Stimulated activated CD4-positive, alpha-beta T cell treated with anti-CD3 and anti-CD28 coated beads, TNF-alpha, amount 100 ng/mL, for 48 hours (primary cell): ENCODE measurements at regions not wholly inside any gene's neighbourhood (a gene's known extent, or its start where the extent isn't known, plus 50 kb on each side); places are given as distances from the start of the nearest gene placed in this dataset.
"Not testable (repeated sequence)": the region's sequence is repeated elsewhere in the genome, so short reads cannot be mapped to it uniquely, and the experiment has no call there.

ENCODE experiments used
- DNase-seq, 3 donors: peaks; one replicate each; pipeline ENCODE4 v3.0.0-alpha.2; 2020; ENCODE audit warnings: low read depth in 3 of 3

DNA sequence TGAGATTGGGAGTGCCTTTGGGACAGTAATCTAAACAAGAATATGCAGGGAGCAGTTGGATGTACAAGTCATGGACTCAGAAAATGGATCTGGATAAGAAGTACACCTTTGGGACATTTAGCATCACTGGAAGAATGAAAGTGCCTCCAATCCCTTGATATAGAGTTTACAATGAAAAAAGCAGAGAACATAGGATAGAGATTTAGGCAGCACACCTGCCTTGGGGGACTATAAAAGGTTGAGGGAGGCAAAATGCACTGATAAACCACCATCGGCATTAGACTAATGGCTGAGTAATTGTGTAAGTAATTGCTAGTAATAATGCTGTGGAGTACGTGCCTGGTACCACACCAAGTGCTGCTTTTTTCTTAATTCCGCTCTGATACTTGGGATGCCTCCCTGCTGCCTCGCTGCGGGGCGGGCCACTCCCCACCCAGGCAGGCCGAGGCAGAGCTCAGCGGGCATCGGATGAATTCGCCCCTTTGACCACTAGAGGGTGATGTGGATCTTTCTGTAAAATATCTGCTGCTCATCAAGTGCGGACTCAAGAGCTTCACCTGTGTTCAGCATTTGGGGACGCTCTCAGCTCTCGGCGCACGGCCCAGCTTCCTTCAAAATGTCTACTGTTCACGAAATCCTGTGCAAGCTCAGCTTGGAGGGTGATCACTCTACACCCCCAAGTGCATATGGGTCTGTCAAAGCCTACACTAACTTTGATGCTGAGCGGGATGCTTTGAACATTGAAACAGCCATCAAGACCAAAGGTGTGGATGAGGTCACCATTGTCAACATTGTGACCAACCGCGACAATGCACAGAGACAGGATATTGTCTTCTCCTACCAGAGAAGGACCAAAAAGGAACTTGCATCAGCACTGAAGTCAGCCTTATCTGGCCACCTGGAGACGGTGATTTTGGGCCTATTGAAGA is 99.9 kb downstream of the ANKRD18B start:
- peak; percentile 42 to 54 (median 46) for DNase-seq

DNA sequence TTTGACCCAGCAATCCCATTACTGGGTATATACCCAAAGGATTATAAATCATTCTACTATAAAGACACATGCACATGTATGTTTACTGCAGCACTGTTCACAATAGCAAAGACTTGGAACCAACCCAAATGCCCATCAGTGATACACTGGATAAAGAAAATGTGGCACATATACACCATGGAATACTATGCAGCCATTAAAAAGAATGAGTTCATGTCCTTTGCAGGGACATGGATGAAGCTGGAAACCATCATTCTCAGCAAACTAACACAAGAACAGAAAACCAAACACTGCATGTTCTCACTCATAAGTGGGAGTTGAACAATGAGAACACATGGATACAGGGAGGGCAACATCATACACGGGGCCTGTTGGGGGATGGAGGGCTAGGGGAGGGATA is 104.3 kb downstream of the ANKRD18B start:
- not testable (repeated sequence) for DNase-seq

DNA sequence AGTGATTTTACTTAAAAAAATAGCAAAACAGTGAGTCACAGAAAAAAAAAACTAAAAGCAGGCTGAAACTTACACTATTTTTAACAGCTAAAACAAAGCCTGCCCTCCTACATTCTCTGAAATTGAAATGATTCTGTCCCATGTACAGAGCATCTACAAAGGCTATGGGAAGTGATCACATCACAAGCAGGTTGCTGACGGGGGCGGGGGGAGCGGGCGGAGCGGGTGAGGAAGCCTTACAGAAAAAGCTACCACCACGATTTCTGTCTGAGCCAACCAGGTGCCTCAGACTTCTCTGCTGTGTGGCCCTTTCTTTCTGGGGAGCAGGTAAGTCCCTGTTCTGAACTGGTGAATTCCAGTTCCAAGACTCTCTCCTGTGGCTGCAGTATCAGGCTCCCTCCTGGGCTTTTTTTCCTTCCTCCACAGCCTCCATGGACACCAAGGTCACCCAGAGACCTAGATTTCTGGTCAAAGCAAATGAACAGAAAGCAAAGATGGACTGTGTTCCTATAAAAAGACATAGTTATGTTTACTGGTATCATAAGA is 104.9 kb downstream of the ANKRD18B start:
- DNase-seq = peak in 1 of 3 donors; percentile 20

DNA sequence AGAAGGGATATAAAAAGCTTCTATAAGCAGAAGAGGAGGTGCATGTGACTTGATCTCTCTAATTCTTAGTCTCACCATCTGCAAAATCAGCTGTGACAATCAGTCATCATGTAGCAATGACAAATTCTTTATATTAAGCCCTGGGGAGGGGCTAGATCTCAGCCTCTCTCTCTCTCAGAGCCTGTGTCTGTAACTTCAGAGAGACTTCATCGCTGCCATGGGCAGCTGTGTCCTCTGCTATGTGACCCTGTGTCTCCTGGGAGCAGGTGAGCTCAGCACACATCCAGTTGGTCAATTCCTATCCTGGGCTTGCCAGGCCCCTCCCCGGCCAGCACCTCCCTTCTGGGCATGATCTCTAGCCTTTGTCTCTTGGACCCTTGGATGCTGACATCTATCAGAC is 109.6 kb downstream of the ANKRD18B start:
- no peak for DNase-seq

DNA sequence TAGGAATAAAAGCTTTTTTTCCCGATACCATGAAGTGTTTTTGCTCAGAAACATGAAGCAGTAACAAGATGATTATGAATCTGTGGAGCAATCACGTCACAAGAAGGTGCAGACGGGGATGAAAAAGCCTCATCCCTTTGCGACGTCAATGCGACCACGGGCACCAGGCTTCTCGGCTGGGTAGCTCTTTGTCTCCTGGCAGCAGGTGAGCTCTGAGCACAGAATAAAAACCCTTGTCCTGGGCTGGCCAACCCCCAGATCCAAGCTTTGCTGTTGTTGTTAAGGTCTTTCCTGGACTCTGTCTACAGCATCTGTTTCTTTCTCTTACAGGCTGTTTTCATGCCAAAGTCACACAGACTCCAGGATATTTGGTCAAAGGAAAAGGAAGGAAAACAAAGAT is 113.8 kb downstream of the ANKRD18B start:
- DNase-seq = no peak

DNA sequence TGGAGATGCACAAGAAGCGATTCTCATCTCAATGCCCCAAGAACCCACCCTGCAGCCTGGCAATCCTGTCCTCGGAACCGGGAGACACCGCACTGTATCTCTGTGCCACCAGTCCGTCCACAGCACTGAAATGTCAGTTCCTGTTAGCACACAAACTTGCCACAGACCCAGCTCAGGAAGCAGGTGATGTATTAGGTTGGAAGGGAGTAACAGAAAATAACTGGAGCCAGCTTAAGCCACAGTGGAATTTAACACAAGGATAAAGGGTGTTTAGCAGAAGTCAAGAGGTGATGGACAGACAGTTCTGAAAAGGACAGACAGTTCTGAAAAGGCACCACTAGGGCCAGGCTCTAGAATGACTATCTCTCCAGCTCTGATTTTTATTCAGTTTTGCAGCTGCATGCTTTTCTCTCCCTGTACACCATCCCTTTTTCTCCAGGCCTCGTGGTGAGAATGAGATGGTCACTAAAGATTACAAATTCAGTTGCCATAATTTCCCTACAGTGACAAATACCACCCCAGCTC is 114.4 kb downstream of the ANKRD18B start:
- DNase-seq = no peak

DNA sequence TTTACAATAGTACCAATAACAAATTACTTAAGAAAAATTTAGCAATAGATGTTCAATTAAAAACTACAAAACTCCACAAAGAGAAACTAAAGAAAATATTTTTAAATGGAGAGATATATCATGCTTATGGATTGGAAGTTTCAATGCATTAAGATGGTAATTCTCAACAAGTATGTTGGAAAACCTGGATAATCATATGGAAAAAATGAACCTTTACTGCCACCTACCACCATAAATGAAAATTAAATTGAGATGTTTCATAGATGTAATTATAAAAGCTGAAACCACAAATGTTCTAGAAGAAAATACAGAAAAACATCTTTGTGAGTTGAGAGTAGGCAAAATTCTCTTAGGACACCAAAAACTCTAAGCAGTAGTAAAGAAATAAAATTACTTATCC is 121.7 kb downstream of the ANKRD18B start:
- no peak for DNase-seq

DNA sequence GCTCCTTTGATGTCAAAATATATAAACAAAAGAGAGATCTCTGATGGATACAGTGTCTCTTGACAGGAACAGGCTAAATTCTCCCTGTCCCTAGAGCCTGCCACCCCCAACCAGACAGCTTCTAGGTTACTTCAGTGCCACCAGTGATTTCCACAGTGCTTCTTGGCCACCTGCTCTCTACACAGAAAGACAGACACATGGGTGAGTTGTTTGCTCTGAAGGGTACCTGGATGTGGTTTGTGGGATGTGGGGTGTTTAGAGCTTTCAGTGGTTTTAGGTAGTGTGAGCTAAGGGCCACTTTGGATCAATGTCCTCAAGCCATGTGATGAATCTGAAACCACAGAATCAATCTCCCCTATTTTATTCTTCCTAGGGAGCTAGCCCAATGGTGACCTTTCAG is 125.4 kb downstream of the ANKRD18B start:
- DNase-seq = no peak

DNA sequence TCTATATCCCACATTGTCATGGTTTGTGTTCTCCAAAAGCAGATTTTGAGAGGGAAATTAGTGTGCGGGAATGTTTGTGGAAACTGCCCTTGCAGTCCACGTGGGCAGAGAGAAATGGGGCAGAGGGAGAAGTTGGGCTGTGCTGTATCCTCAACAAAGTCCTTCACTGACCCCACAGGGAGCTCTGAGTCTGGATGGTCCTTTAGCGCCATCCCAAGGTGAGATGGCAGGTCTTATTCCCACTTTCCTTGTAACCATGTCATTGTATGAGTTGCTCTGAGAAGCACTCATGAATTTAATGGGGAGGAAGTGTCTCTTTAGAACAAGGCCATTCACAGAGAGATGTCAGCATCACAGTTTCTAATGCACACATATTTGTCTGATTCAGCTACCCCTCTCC is 127.1 kb downstream of the ANKRD18B start:
- DNase-seq = no peak

DNA sequence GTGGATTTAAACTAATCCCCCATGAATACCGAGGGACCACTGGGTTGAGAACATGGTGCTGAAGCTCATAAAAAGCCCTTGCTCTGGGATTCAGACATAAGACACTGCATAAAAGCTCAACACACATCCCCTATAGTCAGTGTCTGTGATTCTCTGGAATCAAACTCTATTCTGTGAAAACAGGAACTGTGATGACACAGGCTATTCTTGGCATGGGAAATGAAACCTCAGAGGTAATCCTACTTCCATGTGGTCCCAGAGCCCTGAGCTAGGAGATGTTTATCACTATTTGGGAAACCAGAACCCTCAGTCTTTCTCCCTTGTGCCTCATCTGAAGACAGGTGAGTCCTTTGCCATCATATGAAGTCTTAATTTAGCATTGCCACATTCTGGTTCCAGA is 135.4 kb upstream of the PRSS3 start:
- no peak for DNase-seq

DNA sequence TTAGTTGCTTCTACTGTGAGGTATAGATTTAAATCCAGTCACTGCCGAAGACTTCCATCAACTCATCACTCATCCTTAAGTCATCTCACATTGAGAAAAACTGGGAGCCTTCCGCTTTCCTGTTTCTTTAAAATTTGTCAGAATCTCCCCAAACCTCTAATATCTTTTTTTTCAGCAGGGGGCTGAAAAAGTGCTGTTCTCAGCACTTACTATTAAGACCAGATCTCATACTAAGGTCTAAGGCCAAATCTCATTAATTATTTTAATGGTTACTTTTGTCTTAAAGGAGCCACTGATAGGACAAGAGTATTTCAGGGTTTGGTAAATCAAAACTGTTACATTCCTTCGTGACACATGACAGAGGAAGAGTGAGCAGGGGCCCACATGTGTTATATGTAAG is 134.6 kb upstream of the PRSS3 start:
- no peak for DNase-seq

DNA sequence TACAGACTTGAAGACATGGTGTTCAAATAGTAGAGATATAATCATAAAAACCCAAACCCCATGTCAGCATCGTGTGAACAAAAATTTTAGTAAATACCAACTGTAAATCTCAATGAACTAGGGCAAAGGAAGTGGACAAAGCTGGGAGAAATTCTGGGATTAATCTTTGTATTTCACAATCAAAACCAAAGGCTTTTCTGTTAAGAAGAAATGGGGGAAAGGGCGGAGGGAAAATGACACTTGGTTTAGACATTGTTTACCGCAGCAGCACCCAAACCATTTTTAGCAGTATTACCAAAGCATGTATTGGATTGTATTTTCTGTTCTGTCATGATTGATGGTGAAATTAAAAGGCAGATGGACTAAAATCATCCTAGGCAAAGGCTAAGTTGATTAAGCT is 134.2 kb upstream of the PRSS3 start:
- no peak for DNase-seq

DNA sequence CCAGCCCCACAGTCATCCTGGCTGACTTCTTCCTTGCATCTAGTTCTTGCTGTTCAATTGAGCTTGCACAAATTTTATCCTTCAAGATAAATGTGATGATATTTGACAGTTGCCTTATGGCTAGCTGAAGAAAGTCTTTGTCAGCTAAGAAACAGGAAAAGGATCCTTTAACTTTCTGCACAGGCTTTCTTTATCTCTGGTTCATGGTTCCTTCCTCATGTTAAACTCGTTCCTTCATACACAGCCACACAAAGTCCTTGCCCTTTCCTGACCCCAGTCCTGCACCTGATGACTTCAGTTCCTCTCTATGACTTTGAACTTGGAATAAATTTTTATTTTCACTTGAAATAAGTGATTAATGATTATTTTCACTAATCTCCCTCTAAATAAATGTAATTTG is 132.5 kb upstream of the PRSS3 start:
- DNase-seq = no peak

DNA sequence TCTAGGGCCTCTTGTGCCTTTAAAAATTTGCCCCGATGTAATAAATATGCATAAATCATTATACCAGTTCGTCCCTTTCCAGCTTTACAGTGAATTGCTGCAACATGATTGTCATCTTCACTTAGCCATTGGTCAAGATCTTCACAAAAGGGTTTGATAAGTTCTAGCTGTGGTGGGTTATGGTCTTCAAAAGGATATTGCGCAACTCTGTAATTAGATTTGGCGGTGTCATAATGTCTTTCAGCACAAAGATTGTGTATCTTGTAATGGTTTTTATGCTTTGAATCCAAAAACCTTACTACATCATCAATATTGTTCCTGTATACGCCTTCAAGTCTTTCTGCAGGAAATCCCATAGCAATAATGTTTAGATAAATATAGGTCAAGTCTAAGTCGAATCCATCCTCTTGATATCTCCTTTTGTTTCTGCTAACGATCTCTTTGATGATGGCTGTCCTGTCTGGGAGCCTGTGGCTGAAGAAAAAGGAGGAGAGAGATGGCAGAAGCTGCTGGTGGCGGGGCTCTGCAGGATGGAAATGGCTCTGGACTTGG is 119.1 kb upstream of the PRSS3 start:
- not testable (repeated sequence) for DNase-seq

DNA sequence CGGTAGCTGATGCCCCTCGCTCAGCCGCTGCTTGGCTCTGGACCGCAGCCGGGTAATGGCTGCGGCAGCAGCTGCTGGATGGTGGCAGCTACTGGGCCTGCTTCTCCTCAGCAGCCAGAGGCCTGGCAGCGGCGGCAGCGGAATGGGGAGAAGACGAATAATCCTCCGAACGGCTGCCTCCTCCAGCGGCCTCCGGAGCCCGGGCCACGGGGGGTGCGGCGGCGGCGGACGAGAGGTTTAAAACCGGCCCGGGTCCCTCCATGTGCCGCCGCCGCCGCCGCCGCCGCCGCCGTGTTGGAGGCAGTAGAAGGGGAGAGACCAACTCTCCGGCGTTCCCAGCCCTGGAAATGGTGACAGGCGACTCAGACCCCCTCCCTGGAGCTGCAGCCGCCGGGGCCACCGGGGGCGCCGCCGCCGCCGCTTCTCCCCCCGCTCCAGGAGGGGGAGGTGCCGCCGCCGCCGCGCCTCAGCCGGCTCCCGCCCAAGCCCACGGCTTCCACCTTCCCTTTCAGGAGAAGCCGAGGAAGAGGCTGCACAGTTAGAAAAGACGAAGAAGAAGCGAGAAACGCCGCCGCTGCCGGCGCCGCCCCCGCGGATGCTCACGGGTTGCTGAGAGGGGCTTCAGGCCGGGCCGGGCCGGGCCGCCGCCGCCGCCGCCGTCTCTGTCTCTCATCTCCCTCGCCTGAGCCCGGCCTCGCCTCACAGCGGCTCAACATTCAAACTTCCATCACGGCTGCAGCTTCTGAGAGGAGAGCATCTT is 118.4 kb upstream of the PRSS3 start:
- DNase-seq = peak in 1 of 3 donors; percentile 15

DNA sequence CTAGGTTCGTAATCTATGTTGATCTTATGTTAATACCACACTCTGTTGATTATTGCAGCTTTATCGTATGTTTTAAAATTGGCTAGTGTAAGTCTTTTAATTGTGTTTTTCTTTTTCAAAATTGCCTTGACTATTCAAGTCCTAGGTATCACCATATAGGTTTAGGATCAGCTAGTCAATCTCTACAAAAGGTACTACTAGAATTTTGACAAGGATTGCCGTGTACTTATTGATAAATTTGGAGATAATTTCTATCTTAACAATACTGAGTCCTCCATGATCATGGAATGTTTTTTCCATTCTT is 117.9 kb upstream of the PRSS3 start:
- DNase-seq = no peak

DNA sequence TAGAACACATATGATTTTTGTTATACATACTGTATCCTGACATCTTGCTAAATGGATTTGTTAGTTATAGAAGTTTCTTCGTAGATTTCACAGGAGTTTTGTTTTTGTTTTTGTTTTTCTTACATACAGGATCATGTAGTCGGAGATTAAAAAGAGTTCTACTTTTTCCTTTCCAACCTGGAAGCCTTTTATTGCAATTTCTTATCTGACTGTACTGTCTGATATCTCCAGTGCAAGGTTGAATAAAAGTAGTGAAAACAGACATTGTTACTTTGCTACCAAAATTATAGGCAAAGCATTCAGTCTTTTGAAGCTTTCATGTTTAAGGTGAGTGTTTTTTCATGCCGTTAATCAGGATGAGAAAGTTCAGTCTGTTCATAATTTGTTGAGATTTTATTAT is 117.4 kb upstream of the PRSS3 start:
- DNase-seq = no peak

DNA sequence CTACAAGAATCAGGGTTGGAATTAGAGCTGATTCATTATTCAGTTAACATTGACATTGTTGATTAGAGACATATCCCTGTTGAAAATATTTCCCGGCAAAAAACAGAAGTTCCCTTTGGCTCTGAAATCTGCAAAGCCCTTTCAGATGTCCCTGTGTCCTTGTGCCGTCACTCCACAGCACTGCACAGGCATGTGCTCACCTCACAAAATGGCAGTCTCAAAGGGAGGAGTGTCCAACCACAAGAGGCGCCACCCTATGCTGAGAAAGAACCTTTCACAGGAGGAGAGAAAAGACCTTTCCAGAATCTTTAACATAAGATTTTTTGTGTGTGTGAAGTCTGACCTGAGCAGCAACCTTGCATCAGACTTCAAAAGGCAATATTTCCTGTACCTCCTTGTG is 112.8 kb upstream of the PRSS3 start:
- no peak for DNase-seq

DNA sequence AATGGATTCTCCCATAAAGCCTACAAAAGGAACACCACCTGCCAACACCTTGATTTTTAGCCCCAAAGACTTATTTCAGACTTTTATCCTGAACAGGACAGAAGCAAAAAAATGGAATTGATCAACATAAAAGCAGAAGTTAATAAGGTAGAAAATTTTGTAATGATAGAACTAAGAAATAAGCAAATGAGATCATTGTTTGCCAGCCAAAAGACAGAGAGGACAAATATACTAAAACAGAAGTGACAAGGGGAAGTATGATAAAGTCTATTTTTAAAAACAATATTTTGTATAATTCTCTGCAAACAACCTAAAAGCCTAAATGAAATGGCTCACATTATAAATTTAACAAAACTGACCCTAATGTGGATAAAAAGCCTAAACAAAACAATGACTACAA is 110.5 kb upstream of the PRSS3 start:
- no peak for DNase-seq

DNA sequence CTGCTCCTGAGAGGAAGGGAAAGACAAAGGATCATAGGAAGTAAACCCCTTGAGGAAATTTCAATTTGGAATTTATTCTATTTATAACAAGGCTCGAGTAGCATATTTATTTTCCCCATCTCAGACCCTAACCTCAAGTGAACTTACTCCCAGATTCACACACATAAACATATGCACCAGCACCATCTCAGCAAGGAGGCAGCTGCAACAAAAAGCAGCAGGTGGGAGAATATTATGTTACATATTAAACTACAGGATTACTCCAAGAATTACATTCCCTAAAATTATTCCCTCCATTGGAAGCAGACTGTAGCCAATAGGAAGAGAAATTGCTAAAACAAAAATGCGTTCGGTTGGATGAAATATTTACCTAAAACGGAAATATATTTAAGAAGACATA is 108.4 kb upstream of the PRSS3 start:
- no peak for DNase-seq

DNA sequence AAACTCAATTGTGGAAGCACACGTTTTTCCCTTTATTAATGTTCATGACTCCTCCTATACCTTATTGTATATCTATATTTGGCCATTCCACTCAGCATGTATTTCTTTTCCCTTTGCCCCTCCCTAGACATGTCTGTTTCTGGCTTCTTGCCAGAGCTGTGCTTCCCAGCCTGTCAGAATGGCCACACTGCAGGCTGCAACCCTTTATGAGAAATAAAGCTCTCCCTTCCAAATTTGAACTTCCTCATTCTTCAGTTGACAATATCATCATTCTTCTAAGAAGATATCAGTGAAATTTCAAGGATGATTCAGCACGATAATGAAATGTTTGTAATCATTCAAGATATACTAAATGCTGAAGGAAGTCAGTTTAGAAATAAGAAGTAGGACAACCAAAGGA is 107.6 kb upstream of the PRSS3 start:
- DNase-seq = no peak

DNA sequence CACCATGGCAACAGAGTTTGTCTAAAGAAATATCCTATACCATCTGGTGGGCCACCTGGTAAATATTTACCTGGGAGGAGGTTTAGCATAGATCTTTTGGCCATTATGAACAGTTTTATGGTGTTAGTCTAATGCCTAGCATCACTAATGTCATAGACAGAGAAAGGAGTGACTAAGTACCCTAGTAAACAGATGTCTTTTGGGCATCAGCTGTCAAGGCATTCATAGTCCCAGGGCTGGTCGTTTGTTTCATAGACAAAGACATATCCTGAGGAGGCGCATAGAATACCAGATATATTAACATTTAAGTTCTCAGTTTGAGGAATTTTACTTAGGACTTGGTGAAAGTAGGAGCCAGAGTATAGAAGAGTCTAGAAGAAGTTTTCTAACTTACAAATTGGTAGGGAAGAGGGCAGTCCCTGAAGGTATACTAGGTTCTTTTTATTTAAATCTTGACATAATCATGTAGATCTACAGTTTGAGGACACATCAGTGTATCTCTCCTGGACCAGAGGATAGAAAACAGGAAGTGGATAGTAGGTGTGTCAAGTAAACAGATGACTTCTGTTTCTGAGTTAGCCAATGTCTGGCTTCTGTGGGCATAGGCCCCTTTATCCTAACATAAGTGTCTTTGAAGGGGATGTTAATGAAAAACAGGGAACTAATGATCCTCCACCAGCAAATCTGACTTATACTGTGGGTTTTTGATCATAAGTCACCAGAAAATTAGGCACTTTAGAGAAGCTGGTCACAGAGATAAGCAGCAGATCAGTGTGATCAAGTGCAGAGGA is 105.0 kb upstream of the PRSS3 start:
- no peak for DNase-seq
